Epithelial cell of esophagus (primary cell): ENCODE measurements at regions not wholly inside any gene's neighbourhood (a gene's known extent, or its start where the extent isn't known, plus 50 kb on each side); places are given as distances from the start of the nearest gene placed in this dataset.

Experiments
- DNase-seq: peaks from one replicate; pipeline ENCODE4 v3.0.0; 2010; ENCODE audit warnings: low read depth
- H3K4me3 ChIP-seq: 2 replicates; pipeline ENCODE4 v1.5.1; 2011; ENCODE audit warnings: mild to moderate bottlenecking, low read length, control low read depth
- CTCF ChIP-seq: IDR thresholded peaks from 2 replicates; pipeline ENCODE4 v1.5.1; 2011; ENCODE audit warnings: low read depth, mild to moderate bottlenecking, low read length, control low read depth, inconsistent platforms; ENCODE audit not compliant: insufficient read depth; ENCODE audit errors: missing control alignments

- no peak for TF ChIP-seq CTCF
- peak; percentile 5 for DNase-seq
- H3K4me3 ChIP-seq: no peak overlapping the region
These were observed 435.7 kb upstream of the RIOK2 start for GRCh38 chr5:97618721-97619120.

GRCh38 chr5:97623441-97623840 lies 440.4 kb upstream of the RIOK2 start:
- no peak for TF ChIP-seq CTCF
- H3K4me3 ChIP-seq: no peak overlapping the region
- no peak for DNase-seq

GRCh38 chr5:97624886-97625285 lies 441.8 kb upstream of the RIOK2 start:
- no peak for TF ChIP-seq CTCF
- DNase-seq: no peak

GRCh38 chr5:97627272-97627671 lies 444.2 kb upstream of the RIOK2 start:
- H3K4me3 ChIP-seq: no peak overlapping the region

More at GRCh38 chr5:97624886-97625285, 441.8 kb upstream of the RIOK2 start:
- H3K4me3 ChIP-seq: no peak overlapping the region

GRCh38 chr5:97628031-97628430 lies 445.0 kb upstream of the RIOK2 start:
- DNase-seq: no peak
- no peak for TF ChIP-seq CTCF
- H3K4me3 ChIP-seq: no peak overlapping the region

More at GRCh38 chr5:97627272-97627671, 444.2 kb upstream of the RIOK2 start:
- no peak for TF ChIP-seq CTCF
- DNase-seq: no peak

GRCh38 chr5:97628807-97629206 lies 445.8 kb upstream of the RIOK2 start:
- no peak overlapping the region for H3K4me3 ChIP-seq
- TF ChIP-seq CTCF: no peak
- no peak for DNase-seq

- no peak overlapping the region for H3K4me3 ChIP-seq
- peak; percentile 35 for DNase-seq
- TF ChIP-seq CTCF: no peak
These were observed 446.2 kb upstream of the RIOK2 start for GRCh38 chr5:97629276-97629675.
